H1 (cell line): ENCODE measurements at regions not wholly inside any gene's neighbourhood (a gene's known extent, or its start where the extent isn't known, plus 50 kb on each side); places are given as distances from the start of the nearest gene placed in this dataset.

Experiments
- CTCF ChIA-PET: fragments of 300-600 bp; sonication (Branson Sonifier 250); formaldehyde crosslinking; loops from one replicate; lab custom pipeline; 2021; ENCODE audit not compliant: partially characterized antibody; lab: Charles Lee
- POLR2A ChIA-PET: fragments of 300-600 bp; sonication (Branson Sonifier 250); formaldehyde crosslinking; loops from one replicate; lab custom pipeline; 2021; ENCODE audit warnings: inconsistent platforms; ENCODE audit not compliant: partially characterized antibody; lab: Charles Lee
- DNase-seq, 2 experiments: peaks; one replicate each; pipeline versions ENCODE4 v3.0.0 to v3.0.0-alpha.2; 2010 to 2022; ENCODE audit warnings: low spot score in 2 of 2, low read depth in 1 of 2, mixed read lengths in 1 of 2
- FAIRE-seq: peaks from 2 replicates; lab custom pipeline; 2011; peaks lifted over from hg19 to GRCh38; lab: Jason Lieb, UNC
- H2AFZ ChIP-seq: 2 replicates; pipeline ENCODE4 v1.8.1; 2012; ENCODE audit warnings: low read length, inconsistent platforms
- H2AK5ac ChIP-seq: 2 replicates; pipeline ENCODE4 v1.6.1; 2013; ENCODE audit warnings: low read depth, low read length
- H2BK120ac ChIP-seq: replicated peaks from 2 replicates; pipeline ENCODE3; 2013; ENCODE audit warnings: low read depth, low read length, inconsistent platforms
- H2BK12ac ChIP-seq: 2 replicates; pipeline ENCODE4 v1.6.1; 2013; ENCODE audit warnings: low read depth, low read length
- H2BK15ac ChIP-seq: 2 replicates; pipeline ENCODE4 v1.6.1; 2013; ENCODE audit warnings: low read length
- H2BK20ac ChIP-seq: 2 replicates; pipeline ENCODE4 v1.6.1; 2013; ENCODE audit warnings: low read length
- H2BK5ac ChIP-seq: 2 replicates; pipeline ENCODE4 v1.6.1; 2013; ENCODE audit warnings: low read depth, low read length
- H3K14ac ChIP-seq: 2 replicates; pipeline ENCODE4 v1.6.1; 2013; ENCODE audit warnings: inconsistent platforms; ENCODE audit not compliant: insufficient read length
- H3K18ac ChIP-seq: 2 replicates; pipeline ENCODE4 v1.6.1; 2013; ENCODE audit warnings: low read length; ENCODE audit errors: extremely low read depth
- H3K23ac ChIP-seq: 2 replicates; pipeline ENCODE4 v1.6.1; 2013; ENCODE audit warnings: inconsistent platforms; ENCODE audit not compliant: insufficient read length
- H3K23me2 ChIP-seq: 2 replicates; pipeline ENCODE4 v1.6.1; 2013; ENCODE audit warnings: low read depth, low read length
- H3K27ac ChIP-seq: 2 replicates; pipeline ENCODE4 v1.6.1; 2011; ENCODE audit warnings: low read depth, low read length, inconsistent platforms
- H3K27me3 ChIP-seq, 4 experiments: replicated peaks in 1 of 4; 1 replicate in 1 of 4; 2 replicates in 3 of 4; pipeline versions ENCODE4 v1.6.1 to v1.8.1; 2011 to 2013; ENCODE audit warnings: low read length in 3 of 4, mild to moderate bottlenecking in 3 of 4, inconsistent platforms in 2 of 4, mixed read lengths in 2 of 4, moderate library complexity in 1 of 4; ENCODE audit not compliant: control insufficient read depth in 3 of 4, insufficient read depth in 3 of 4; ENCODE audit errors: extremely low read depth in 1 of 4
- H3K36me3 ChIP-seq, 4 experiments: 2 replicates each; pipeline versions ENCODE4 v1.6.1 to v1.8.1; 2011 to 2013; ENCODE audit warnings: mild to moderate bottlenecking in 4 of 4, low read length in 3 of 4, moderate library complexity in 2 of 4, control low read depth in 1 of 4, inconsistent platforms in 1 of 4; ENCODE audit not compliant: insufficient read depth in 4 of 4, control insufficient read depth in 2 of 4
- H3K4ac ChIP-seq: replicated peaks from 2 replicates; pipeline ENCODE3; 2013; ENCODE audit warnings: low read length, low read depth, mixed read lengths, inconsistent platforms; ENCODE audit not compliant: insufficient read length
- H3K4me1 ChIP-seq, 4 experiments: replicated peaks in 1 of 4; 1 replicate in 1 of 4; 2 replicates in 3 of 4; pipeline versions ENCODE4 v1.6.1 to v1.8.1; 2011 to 2013; ENCODE audit warnings: low read length in 3 of 4, inconsistent platforms in 2 of 4, mixed read lengths in 1 of 4; ENCODE audit not compliant: insufficient read depth in 4 of 4, control insufficient read depth in 3 of 4
- H3K4me2 ChIP-seq, 2 experiments: 2 replicates each; pipeline versions ENCODE4 v1.6.1 to v1.8.1; 2011 to 2013; ENCODE audit warnings: low read depth in 2 of 2, low read length in 2 of 2, control low read depth in 1 of 2, inconsistent platforms in 1 of 2, mild to moderate bottlenecking in 1 of 2; ENCODE audit not compliant: insufficient read depth in 1 of 2
- H3K4me3 ChIP-seq, 4 experiments: fragments of 200-600, 300-600 bp in 1 of 4; sonication (generic), shearing (Covaris generic), sonication (Bioruptor Twin) in 1 of 4; 2 replicates each; pipeline versions ENCODE4 v1.5.1 to v1.8.1; 2011 to 2016; ENCODE audit warnings: low read length in 4 of 4, low read depth in 3 of 4, control low read depth in 2 of 4, inconsistent platforms in 2 of 4, mild to moderate bottlenecking in 2 of 4, mixed read lengths in 1 of 4, moderate library complexity in 1 of 4; ENCODE audit not compliant: insufficient read depth in 2 of 4; ENCODE audit errors: extremely low read depth in 1 of 4
- H3K56ac ChIP-seq: replicated peaks from 2 replicates; pipeline ENCODE3; 2013; ENCODE audit warnings: low read depth, mild to moderate bottlenecking, mixed read lengths, low read length, inconsistent platforms; ENCODE audit not compliant: insufficient read length
- H3K79me1 ChIP-seq: 2 replicates; pipeline ENCODE4 v1.6.1; 2013; ENCODE audit warnings: low read depth, low read length, control low read depth
- H3K79me2 ChIP-seq, 2 experiments: 2 replicates each; pipeline versions ENCODE4 v1.6.1 to v1.8.1; 2012 to 2013; ENCODE audit warnings: low read length in 2 of 2, mild to moderate bottlenecking in 2 of 2, inconsistent platforms in 1 of 2; ENCODE audit not compliant: insufficient read depth in 2 of 2, control insufficient read depth in 1 of 2
- H3K9ac ChIP-seq, 4 experiments: replicated peaks in 1 of 4; 1 replicate in 1 of 4; 2 replicates in 3 of 4; pipeline versions ENCODE4 v1.6.1 to v1.8.1; 2011 to 2013; ENCODE audit warnings: low read depth in 3 of 4, low read length in 3 of 4, control low read depth in 2 of 4, mild to moderate bottlenecking in 2 of 4, moderate library complexity in 2 of 4, inconsistent platforms in 1 of 4; ENCODE audit errors: extremely low read depth in 1 of 4
- H3K9me3 ChIP-seq, 2 experiments: 2 replicates each; pipeline versions ENCODE4 v1.6.1 to v1.8.1; 2012 to 2013; ENCODE audit warnings: mild to moderate bottlenecking in 2 of 2, moderate library complexity in 2 of 2, control low read depth in 1 of 2, inconsistent platforms in 1 of 2, low read depth in 1 of 2, low read length in 1 of 2, mixed read lengths in 1 of 2; ENCODE audit not compliant: insufficient read depth in 2 of 2
- H4K20me1 ChIP-seq, 2 experiments: replicated peaks in 1 of 2; 2 replicates each; pipeline versions ENCODE3 to v1.8.1; 2011 to 2013; ENCODE audit warnings: inconsistent platforms in 2 of 2, low read length in 2 of 2, mild to moderate bottlenecking in 1 of 2; ENCODE audit not compliant: insufficient read depth in 2 of 2, control insufficient read depth in 1 of 2
- H4K5ac ChIP-seq: 2 replicates; pipeline ENCODE4 v1.6.1; 2013; ENCODE audit warnings: low read length, low read depth, mixed read lengths, inconsistent platforms; ENCODE audit not compliant: insufficient read length
- H4K8ac ChIP-seq: 2 replicates; pipeline ENCODE4 v1.8.0; 2013; ENCODE audit warnings: mild to moderate bottlenecking, moderate library complexity, low read length, inconsistent platforms; ENCODE audit not compliant: insufficient read depth; ENCODE audit errors: extremely low read depth
- H4K91ac ChIP-seq: replicated peaks from 2 replicates; pipeline ENCODE3; 2013; ENCODE audit warnings: low read length, mixed read lengths, inconsistent platforms; ENCODE audit not compliant: insufficient read length
- CEBPB ChIP-seq: IDR thresholded peaks from 2 replicates; pipeline ENCODE4 v1.6.1; 2012; ENCODE audit warnings: low read depth, low read length
- CHD1 ChIP-seq: IDR thresholded peaks from 2 replicates; pipeline ENCODE4 v1.6.1; 2012; ENCODE audit warnings: low read depth, low read length, improper control_type of control experiment
- POLR2AphosphoS5 ChIP-seq: IDR thresholded peaks from 2 replicates; pipeline ENCODE4 v1.6.1; 2011; ENCODE audit warnings: low read depth, low read length
- RBBP5 ChIP-seq: IDR thresholded peaks from 2 replicates; pipeline ENCODE4 v1.7.1; 2012; ENCODE audit warnings: low read depth, mild to moderate bottlenecking, inconsistent platforms, low read length, moderate library complexity, borderline replicate concordance
- ZNF274 ChIP-seq: IDR thresholded peaks from 2 replicates; pipeline ENCODE4 v1.7.0; 2012; ENCODE audit warnings: low read length, borderline replicate concordance; ENCODE audit errors: extremely low read depth
- WGBS, 2 experiments: shearing (Covaris generic) in 1 of 2; methylation state at CpG; one replicate each; pipeline versions ENCODE4 v1.1.6 to v1.1.7; 2013 to 2015; ENCODE audit warnings: low lambda C conversion rate in 2 of 2, mixed read lengths in 2 of 2, inconsistent platforms in 1 of 2, low coverage in 1 of 2, missing lambda C conversion rate in 1 of 2; ENCODE audit not compliant: insufficient replicate concordance in 2 of 2, insufficient coverage in 1 of 2, insufficient read length in 1 of 2; ENCODE audit errors: extremely low coverage in 1 of 2, missing lambda C conversion rate in 1 of 2; 5-methylcytosine and 5-hydroxymethylcytosine counted together
- TF ChIP-seq, protein P1 (sequence below), 3 experiments: IDR thresholded peaks; 1 replicate in 2 of 3; 2 replicates in 1 of 3; pipeline versions ENCODE4 v1.5.1 to v1.6.1; 2011; ENCODE audit warnings: low read length in 3 of 3, mild to moderate bottlenecking in 3 of 3, inconsistent platforms in 2 of 3, low read depth in 1 of 3, moderate library complexity in 1 of 3; ENCODE audit not compliant: insufficient read depth in 1 of 3; ENCODE audit errors: control extremely low read depth in 1 of 3

DNA sequence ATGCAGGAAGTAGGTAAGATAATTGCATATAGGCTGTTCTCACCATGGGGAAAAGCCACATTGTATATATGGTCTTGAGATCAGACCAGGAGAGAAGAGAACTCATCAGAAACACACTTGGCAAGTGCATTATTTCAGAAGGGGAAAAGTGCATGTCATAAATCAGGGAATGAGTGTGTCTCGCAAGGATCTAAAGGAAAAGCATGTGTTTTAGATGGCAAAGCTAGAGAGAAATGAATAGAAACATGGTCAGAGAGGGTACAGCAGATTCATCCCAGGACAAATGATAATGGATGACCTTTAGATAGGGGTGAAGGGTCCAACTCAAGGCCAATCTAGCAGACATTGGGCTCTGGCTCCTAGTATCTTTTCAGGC, 230.2 kb upstream of the NAV3 start:
- no peak overlapping the region for H3K4me2 ChIP-seq
- H2BK12ac ChIP-seq = no peak overlapping the region
- H3K23ac ChIP-seq = no peak overlapping the region
- no peaks in the 10 kb centered on the region for H3K79me1 ChIP-seq
- H2BK5ac ChIP-seq = no peak overlapping the region
- no peaks in the 10 kb centered on the region for H3K36me3 ChIP-seq
- H3K14ac ChIP-seq = no peak overlapping the region
- no peak overlapping the region for H3K9ac ChIP-seq
- ChIA-PET CTCF (interaction anchor here (0.6 to 1.5 kb wide), 5 partner anchors 10 to 325 kb away, joined by 3 to 4 read pairs (median 3); no protein-coding TSS in a partner anchor), POLR2A (no interaction called here)
- no peak overlapping the region for H4K91ac ChIP-seq
- TF ChIP-seq RBBP5 (no peak), CHD1 (no peak), POLR2AphosphoS5 (no peak), CEBPB (no peak), ZNF274 (no peak)
- TF ChIP-seq, protein P1, sequence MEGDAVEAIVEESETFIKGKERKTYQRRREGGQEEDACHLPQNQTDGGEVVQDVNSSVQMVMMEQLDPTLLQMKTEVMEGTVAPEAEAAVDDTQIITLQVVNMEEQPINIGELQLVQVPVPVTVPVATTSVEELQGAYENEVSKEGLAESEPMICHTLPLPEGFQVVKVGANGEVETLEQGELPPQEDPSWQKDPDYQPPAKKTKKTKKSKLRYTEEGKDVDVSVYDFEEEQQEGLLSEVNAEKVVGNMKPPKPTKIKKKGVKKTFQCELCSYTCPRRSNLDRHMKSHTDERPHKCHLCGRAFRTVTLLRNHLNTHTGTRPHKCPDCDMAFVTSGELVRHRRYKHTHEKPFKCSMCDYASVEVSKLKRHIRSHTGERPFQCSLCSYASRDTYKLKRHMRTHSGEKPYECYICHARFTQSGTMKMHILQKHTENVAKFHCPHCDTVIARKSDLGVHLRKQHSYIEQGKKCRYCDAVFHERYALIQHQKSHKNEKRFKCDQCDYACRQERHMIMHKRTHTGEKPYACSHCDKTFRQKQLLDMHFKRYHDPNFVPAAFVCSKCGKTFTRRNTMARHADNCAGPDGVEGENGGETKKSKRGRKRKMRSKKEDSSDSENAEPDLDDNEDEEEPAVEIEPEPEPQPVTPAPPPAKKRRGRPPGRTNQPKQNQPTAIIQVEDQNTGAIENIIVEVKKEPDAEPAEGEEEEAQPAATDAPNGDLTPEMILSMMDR (IDR thresholded peaks at IDR 0.05; ENCODE audit: control extremely low read depth in 1 of 3, insufficient read depth in 1 of 3, low read depth in 1 of 3, low read length in 3 of 3) = no peak
- no peaks in the 10 kb centered on the region for H3K27me3 ChIP-seq
- H4K20me1 ChIP-seq = no peaks in the 10 kb centered on the region
- H4K5ac ChIP-seq = no peak overlapping the region
- H3K23me2 ChIP-seq = no peaks in the 10 kb centered on the region
- no peaks in the 10 kb centered on the region for H3K9me3 ChIP-seq
- H3K4me1 ChIP-seq = no peaks in the 10 kb centered on the region
- H2BK120ac ChIP-seq = no peak overlapping the region
- no peak overlapping the region for H2BK20ac ChIP-seq
- WGBS, 2 experiments = 89% methylated on average over 1 of the region's 1 CpG; no CpG with 5 or more reads in 1 of the 2 experiments
- no peak overlapping the region for H3K4me3 ChIP-seq
- H3K18ac ChIP-seq = no peak overlapping the region
- no peak overlapping the region for H2AK5ac ChIP-seq
- no peak overlapping the region for H2BK15ac ChIP-seq
- FAIRE-seq (no peak), DNase-seq (no peak)
- H4K8ac ChIP-seq = no peak overlapping the region
- no peak overlapping the region for H2AFZ ChIP-seq
- H3K27ac ChIP-seq = no peak overlapping the region
- no peak overlapping the region for H3K56ac ChIP-seq
- H3K79me2 ChIP-seq = no peaks in the 10 kb centered on the region
- H3K4ac ChIP-seq = no peak overlapping the region
